T-helper 2 cell (primary cell): ENCODE measurements at regions not wholly inside any gene's neighbourhood (a gene's known extent, or its start where the extent isn't known, plus 50 kb on each side); places are given as distances from the start of the nearest gene placed in this dataset.
"Not testable (repeated sequence)": the region's sequence is repeated elsewhere in the genome, so short reads cannot be mapped to it uniquely, and the experiment has no call there.

Source experiments
- DNase-seq, 5 experiments: peaks; one replicate each; pipeline versions ENCODE4 v3.0.0 to v3.0.0-alpha.2; 2012 to 2022

DNA sequence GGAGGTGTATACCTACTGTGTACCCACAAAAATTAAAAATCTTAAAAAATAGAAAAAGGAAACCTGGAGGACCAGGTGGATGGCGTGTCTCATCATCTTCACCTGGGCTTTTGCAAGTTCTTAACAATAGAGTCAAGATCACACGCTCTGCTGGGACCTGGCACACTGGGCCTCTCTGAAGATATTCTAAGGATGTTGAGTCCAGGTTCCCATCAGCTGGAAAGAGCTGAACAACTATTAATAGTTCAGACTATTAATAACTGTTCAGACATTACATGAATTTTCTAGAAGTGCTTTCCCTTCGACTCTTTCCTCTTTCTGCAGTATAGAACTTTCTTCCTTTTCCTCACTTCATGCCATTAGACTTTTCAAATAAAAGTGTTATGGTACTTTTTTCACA lies 320.2 kb upstream of the IL12A start:
- DNase-seq = no peak

DNA sequence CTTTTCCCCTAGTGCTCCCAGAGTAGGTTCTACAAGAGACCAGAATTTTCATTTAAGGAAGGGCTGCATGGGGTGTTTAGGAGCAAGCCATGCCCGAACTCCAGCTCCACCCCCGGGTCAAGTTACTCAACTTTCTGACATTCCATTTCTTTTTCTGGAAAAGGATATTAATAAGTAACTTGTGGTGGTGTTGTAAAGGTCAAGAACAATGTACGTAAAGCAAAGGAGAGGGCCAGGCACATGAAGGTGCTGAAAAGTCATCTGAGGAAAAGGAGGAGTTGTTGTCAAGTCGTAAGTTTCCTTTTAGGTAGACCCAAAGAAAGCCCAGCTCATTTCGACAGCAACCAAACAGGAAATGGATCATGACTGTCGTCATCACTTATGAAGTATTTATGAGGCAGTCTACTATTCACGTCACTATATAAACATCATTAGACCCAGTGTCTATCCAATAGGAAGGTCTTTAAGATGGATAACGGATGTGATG lies 319.6 kb upstream of the IL12A start:
- DNase-seq = peak in 1 of 5 experiments; percentile 34

DNA sequence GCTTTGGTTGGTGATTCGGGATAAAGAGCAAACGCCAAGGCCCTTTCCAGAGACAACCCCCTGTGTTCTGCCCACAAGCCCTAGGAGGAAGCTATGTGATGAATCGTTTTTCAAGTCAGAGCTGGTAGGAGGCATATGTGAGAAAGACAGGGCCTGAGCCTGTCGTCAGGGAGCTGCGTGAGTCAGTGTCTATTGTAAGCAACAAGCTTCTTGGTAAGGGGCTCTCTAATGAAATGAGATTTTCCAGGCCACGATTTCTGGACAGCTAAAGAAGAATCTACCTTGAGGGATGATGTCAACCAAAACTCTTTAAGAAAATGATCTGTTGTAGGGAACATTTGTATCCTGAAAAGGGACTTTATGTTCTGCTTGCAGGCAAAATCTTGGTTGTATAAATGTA lies 318.9 kb upstream of the IL12A start:
- no peak for DNase-seq

DNA sequence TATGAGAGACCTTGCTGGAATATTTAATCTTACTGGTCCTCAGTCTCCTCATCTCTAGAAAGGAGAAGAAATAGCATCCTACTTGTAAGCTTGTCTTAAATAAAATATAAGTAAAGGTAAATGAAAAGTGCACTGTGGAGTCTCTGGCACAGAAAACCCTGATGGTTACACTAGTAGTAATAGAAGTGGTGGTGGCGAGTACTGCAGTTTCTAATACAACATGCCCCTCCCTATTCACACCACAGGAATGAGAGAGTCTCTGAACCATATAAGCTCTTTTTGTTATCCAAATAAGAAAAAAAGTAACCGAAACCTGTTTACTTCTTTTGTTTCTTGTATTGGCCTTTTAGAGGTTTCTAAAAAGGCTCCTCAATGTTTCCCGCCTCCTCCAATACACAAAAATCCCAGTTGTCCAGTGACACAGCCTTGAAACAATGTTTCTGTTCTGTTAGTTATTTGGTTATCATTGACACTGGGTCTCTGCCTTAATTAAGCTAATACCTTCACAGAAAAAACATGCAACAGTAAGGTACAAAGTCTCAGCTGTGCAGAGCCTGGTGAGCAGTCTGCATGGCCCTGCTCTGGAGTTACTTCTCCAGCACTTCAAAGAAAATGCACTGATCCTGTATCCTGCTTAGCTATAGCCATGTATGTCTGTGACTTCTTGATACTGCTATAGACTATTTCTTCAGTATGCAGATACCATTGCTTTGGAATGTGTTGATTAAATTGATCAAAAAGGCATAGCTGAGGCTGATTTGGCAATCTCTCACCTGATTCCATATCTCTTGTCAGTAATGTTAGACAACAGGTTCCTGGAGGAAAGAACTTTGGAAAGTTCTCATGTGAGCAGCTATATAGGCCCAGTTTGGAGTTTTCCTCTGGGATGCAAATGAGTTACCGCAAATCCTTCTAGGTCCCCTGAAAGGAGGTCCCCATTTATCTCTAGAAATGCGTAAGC lies 315.6 kb upstream of the IL12A start:
- DNase-seq = no peak

DNA sequence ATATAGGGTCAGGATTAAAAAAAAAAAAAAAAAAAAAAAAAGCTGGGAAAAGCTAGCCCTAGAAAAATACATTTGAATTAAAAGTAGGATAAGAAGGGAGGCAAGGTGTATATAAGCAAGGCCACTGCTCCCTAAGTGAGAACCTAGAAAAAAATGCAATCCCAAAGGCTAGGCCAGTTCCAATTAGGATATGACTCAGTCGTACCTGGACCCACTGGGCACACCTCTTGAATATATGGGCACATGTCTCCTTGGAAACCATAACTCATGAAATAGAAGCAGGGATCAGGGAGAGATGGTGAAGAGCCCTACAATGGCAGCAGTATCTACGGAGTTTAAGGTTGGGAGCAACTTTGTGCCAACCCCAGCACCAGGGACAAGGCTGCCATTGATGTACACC lies 314.1 kb upstream of the IL12A start:
- no peak for DNase-seq

DNA sequence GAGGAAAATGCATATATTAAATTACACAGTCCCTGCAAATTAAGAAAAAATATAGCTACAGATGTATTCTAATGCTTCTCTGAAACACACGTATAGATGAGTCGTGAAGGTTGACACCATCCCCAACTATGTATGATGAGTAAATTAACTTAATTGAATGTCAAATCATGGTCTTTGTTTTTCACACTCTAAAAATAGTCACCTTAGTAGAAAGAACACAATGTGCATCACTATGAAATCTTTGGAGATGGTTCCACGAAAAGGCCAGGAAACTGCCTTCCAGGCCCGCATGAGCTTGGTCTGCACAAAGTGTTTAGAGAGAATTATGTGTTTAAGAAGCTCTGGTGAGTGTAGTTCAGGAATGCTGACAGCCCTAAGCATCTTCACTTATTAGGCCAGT lies 313.4 kb upstream of the IL12A start:
- no peak for DNase-seq

DNA sequence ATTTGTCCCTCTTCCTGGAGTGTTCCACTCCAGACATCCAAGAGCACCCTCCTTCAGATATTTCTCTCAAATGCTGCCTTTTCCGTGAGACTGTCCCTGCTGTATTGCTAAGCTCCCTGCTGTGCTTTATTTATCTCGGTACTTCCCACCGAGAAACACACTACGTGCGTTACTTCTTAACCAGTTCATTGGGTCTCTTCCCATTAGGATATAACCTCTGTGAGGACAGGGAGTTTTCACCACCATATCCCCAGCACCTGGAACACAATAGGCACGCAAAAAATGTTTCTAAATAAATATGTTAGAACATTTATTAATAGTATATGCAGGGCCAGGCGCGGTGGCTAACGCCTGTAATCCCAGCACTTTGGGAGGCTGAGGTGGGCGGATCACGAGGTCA lies 308.7 kb upstream of the IL12A start:
- DNase-seq = no peak

DNA sequence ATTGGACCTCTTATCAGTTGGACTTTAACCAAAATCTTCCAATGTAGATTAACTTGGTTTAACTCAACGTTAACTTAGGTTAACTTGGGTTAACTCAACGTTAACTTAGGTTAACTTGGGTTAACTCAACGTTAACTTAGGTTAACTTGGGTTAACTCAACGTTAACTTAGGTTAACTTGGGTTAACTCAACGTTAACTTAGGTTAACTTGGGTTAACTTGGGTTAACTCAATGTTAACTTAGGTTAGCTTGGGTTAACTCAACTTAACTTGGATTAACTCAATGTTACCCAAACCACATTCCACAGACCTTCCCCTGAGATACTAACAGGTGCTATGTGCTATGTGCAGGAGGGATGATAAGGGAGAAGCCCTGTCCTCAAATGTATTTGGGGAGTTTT lies 306.9 kb upstream of the IL12A start:
- not testable (repeated sequence) for DNase-seq

DNA sequence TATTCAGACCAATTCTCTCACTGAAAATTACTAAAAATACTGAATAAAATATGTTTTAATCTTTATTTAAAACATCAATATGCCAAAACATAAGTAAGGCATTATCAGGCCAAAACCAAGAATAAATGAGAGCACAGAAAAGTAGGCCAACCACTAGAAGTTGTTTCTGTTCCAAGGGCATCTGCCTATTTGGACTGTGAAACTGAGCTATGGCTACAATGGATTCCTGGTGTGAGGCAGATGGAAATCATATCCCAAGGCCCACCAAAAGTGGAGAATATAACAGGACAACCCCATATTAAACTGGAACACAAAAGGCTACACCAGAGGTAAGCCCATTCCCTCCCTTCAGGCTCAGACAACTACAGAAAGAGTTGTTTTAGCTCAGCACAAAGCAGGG lies 302.8 kb upstream of the IL12A start:
- DNase-seq = no peak

DNA sequence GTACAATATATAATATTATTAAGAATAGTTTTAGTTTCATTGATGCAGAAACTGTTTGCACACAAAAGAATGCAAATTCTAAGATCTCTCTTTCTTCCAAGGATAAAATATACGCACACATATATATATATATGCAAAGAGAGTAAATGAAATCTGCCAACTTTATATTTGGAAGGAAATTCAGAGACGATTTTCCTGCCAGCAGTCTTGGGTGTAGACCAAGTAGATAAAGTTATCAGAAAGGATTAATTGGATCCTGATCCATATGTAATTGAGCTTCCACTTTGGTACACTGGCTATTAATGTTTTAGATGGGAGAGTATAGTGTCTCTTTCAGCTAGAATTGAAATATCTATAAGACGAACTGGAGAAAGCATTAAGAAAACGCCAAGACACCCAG lies 295.4 kb upstream of the IL12A start:
- DNase-seq = no peak

DNA sequence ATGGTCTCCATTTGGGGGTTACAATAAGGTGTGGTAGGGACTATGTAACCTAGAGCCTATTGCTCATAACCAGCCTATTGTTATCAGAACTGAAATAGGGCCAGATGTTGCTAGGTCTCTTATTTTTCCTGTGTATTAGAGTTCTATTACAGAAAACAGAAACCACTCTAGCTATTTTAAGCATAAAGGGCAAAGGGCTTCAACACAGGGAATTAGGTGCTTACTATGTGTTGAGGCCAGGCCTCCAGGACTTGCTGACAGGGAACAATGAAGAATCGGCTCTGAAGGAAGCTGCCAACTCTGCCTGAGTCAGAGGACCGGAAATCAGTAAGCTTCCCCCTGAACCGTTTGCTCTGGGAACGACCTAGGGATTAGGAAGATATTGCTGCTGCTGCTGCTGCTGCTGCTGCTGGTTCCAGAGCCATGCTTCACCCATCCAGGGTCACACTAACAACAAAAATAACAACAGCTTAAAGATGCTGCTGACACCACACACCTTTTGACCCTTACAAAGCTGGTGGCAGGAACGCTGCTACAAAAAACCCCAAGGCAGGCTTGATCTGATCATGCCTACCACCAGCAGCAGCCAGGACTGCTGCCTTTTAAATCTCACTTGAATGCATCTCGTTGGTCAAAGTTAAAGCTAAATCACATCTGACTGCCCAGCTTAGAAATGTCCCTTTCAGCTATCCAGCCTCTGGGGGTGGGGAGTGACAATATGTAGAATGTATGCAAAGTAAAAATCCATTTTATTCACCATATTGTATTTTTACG lies 276.9 kb upstream of the IL12A start:
- no peak for DNase-seq

DNA sequence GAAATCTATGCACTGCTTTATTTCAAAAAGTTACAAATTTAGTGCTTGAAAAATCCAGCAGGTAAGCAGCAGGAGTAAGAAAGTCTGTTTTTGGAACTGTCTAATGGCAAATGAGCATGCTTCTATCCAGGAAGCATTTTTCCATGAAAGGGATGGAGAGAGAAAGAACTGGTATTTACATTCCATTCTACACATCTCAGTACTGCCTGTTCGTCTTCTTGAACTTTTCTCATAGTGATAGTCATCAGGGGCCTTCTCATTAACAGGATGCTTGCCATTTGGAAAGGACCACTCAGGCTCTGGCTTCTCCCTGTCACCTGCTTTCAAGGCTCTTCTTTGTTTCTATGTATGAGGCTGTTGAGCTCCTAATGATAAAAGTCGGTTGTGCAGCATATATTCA lies 267.3 kb upstream of the IL12A start:
- DNase-seq = no peak

DNA sequence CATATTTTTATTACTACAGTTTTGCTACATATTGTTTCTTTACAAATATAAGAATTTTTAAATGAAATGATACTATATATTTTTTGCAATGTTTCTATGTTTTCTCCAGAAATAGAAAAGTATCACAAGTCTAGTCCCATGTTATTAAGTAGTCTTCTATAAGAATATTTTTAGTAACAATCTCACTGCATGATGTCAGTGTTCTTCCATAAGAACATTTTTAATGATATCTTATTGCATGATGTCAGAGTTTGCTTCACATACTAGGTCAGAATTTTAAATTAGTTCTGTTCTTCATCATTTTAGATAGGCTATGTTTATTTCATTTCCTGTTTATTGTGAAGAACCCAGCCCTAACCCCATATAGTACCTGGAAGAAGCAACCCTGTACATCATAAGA lies 265.3 kb upstream of the IL12A start:
- DNase-seq = no peak

DNA sequence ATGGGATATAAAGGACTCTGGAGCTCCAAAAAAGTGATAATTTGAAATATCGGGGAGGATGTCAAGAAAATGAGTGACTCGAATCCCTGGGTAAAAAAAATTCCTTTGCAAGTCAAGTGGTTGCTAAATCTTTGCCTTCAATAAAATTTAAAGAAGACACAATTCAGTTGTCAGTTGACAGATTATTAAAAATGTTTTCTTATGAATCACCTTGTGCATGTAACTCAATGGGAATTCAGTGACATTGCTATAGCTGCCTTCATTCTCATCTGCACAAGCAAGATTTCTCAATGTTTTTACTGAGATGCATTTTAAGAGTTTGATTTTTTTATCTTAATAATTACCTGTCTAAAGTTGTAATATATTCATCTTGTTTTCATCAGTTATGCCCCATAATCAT lies 264.0 kb upstream of the IL12A start:
- DNase-seq = no peak

DNA sequence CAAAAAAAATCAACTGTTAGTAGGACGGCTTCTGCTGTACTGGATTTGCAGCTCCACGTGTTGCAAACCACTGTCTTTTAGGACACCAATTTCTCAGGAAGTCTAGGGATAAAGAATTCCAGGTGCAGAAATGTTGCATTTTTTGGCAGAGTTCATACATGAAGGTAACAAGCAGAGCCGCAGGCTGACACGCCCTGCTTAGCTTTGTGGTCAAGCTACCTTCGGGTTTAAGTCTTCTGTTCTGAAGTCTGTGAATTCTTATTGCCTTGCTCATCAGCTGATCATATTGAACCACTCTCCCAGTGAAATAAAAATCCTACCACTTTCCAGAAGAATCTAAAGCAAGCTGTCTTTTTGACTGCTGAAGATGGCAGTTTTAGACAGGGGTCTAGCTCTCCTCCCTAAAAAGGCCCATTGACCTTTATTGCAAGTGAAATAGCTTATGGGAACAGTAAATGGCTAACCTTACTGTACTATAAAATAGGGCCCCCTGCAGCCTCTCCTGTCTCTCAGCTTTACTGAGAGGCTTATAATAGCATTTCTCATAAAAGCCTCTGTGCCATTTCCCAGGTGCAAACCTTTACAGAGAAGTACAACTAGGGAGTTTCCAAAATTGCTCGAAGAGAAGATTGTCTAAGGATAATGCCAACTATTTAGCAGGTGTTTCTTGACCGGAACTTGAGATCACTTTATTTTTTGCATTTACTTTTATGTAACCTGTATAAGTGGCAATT lies 262.2 kb upstream of the IL12A start:
- DNase-seq = no peak

DNA sequence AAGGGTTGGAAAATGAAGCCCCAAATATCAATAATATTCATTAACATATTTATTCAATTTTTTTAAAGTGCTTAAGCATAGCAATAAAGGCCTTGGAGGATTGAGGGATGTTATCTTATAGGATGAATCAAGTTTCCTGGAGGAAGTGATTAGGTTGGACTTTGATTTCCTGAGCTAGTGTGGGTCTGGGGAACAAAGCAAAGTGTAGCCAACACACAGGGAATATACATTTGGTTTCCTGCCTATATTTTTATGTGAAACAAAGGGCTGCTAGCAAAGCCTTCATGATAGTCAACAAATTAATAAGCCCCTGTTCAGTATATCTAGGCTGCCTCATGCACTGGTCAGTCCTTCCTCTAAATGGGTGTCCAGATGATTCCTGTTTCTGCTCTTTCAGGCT lies 261.1 kb upstream of the IL12A start:
- DNase-seq = no peak

DNA sequence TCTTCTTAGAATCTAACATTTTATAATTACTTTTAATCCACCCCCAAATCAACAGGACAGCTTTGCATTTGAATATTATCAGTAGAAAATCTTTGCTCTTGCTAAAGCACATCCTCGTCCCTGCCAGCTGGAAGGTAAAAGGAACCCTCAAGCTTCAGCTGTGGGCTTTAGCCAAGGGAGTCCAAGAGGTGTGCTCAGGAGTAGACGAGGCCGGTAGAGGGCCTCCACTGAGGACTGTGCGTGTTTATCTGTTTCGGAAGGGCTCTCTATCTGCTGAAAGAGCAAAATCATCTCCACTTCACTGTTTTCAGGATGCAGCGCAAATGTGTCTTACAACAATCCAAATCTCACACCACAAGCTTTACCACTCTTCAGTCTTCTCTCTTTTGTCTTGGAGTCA lies 257.4 kb upstream of the IL12A start:
- DNase-seq = no peak

DNA sequence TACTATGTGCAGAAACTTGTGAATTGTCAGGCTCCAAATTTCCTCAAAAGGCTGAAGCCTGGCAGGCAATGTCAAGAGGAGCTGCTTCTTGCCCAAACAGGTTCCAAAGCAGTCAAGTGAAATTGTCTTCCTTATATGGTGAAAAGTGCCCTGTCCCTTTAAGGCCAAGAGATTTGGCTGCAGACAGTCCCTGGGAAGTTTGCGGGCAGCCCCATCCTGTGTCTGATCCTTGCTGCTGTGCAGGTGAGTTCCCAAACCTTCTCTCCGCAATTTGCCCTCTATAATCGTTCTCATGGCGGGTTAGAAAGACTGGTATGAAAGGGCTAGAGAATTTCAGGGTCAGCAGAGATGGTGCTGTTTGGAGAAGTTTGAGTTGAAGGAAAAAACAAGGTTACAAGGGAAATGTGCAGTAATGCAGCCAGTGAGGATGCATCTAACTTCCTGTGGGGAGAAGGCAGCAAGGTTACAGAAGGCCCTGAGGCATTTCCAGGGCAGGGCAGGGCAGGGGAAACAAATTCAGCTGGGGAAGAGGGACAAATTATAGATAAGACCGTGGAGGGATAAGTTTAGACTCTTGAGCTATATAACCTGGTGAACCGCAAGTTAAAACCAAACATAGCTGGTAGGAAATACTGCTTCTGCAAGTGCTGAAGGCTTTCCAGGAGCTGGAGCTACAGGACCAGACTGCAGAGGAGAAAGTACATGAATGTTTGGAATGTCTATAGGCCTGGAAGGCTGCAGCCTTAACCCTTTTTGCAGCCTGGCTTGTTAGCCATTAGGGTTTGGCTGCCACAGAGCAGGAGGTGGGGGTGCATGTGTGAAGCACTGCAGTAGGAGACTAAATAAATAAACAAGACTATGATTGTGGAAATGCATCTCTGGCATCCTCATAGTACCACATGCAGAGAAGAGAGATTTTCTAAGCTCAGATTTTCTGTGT lies 256.2 kb upstream of the IL12A start:
- DNase-seq = no peak

DNA sequence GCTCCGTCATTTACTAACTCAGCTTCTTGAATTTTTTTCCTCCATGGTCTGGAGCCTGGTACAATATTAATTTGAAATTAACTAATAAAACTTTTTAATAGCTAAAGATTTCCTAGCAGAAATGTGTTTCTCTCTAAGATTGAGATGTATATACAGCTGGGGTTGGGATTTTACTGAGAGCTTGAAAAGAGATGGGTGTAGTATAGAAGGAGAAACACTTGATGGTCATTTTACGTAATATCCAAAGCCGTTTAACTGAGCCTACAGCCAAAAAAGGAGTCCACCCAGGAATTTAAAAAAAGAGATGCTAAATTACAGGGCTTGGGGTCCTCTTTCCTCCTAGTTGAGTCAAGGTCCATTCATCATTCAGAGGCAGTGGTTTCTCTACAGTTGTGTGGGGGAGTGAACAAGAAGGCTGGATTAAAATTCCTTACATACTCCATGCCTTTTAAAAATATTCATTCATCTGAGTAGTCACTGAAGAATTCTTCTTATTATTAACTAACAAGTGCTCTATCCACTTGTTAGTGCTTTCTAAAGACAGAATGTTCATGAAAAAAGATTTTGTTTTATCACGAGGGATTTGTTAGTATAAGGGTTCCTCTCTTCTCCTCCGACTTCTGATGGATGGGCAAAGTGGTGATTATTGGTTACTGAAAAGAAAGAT lies 255.3 kb upstream of the IL12A start:
- no peak for DNase-seq

DNA sequence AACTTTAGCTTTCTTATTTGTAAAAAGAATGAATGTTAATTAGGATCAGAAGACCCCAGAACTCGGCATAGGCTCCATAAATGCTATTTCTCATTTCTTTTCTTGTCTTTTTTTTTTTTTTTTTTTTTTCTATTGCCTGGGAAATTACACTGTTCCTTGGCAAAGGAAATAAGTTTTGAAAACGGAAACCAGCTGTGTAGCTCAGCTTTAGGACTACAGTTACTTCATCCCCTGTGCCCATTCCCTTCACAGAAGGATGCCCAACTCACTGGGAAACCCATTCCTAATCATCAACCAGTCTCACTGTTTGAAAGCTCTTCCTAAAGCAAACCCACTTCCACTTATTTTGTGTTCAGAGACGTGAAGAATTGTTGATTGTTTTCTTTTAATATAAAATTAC lies 254.0 kb upstream of the IL12A start:
- no peak for DNase-seq

DNA sequence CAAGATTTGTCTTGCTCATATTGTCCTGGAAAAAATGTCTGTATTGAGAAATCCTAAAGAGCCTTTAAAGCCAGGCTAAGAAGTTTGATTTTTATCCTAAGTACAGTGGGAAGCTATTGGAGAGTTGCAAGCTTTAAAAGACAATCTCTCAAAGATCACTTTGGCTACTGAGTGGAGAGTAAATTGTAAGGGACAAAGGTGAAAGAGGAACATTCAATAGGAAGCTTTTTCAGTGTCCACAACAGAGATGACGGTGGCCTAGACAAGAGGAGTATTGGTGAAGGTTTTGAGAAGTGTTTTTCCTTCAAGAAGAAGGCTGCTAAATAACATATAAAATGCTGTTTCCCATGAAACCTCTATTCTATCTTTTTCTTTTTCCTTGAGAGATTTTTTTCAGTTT lies 249.5 kb upstream of the IL12A start:
- DNase-seq = no peak

DNA sequence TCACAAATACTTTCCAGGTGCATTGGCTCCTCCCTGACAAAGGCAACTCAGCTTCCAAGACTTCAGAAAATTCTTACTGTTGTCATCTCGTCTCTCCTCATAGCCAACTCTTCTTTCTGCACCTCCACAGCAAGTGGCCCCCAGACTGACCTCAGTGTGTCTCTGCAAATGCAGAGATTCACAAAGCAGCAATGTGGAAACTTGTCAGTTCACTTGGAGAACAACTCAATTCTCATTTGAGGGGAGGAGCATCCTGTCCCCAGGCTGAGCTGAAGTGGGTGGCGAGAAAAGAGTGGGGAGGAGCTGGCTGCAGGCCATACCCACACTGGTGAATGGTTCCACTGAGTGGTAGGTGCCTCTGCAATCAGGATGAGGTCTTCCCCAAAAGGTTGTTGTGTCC lies 248.7 kb upstream of the IL12A start:
- no peak for DNase-seq
